HepG2 (cell line): ENCODE measurements at regions not wholly inside any gene's neighbourhood (a gene's known extent, or its start where the extent isn't known, plus 50 kb on each side); places are given as distances from the start of the nearest gene placed in this dataset.

ENCODE experiments used
- ATAC-seq: fragments of 200-7000 bp; cut with Tn5 transposase; 3 replicates; pipeline ENCODE4 v1.9.1; 2020; ENCODE audit warnings: mild to moderate bottlenecking, moderate library complexity
- BruUV-seq: library from RNA; stranded (reverse); fragments of 400-500 nt; replicated peaks from 2 replicates; lab custom pipeline; 2021; lab: Mats Ljungman, UMichigan
- CTCF ChIA-PET: fragments of 300-600 bp; formaldehyde crosslinking; extraction: SDS; loops from one replicate; lab custom pipeline; 2021; ENCODE audit warnings: low total read pairs, inconsistent platforms, low intra/inter-chr PET ratio; lab: Yijun Ruan, JAX
- POLR2A ChIA-PET: fragments of 350-600 bp; sonication (Branson Sonifier 250); formaldehyde crosslinking; loops from one replicate; lab custom pipeline; 2020; ENCODE audit warnings: antibody characterized with exemption, inconsistent platforms; lab: Yijun Ruan, JAX
- DNase-seq: peaks from one replicate; pipeline ENCODE4 v3.0.0-alpha.2; 2015; ENCODE audit warnings: low spot score
- FAIRE-seq: peaks from 3 replicates; lab custom pipeline; 2011; peaks lifted over from hg19 to GRCh38; lab: Jason Lieb, UNC
- H2AFZ ChIP-seq: one replicate; pipeline ENCODE4 v1.6.1; 2011; ENCODE audit warnings: low read length, inconsistent platforms
- H3K27ac ChIP-seq: fragments of 300-600 bp; 3 replicates; pipeline ENCODE4 v1.8.0; 2011; ENCODE audit warnings: mixed run types, mild to moderate bottlenecking, mixed read lengths, low read length, inconsistent platforms; ENCODE audit not compliant: insufficient read depth; ENCODE audit errors: extremely low read length
- H3K27me3 ChIP-seq, 2 experiments: fragments of 200-600 bp in 1 of 2; 2 replicates in 1 of 2; 3 replicates in 1 of 2; pipeline versions ENCODE4 v1.6.0 to v1.8.0; 2011; ENCODE audit warnings: low read length in 2 of 2, mild to moderate bottlenecking in 2 of 2, moderate library complexity in 2 of 2, inconsistent platforms in 1 of 2; ENCODE audit not compliant: insufficient read depth in 2 of 2, control insufficient read depth in 1 of 2
- H3K36me3 ChIP-seq, 2 experiments: fragments of 200-600 bp in 1 of 2; replicated peaks in 1 of 2; 2 replicates in 1 of 2; 3 replicates in 1 of 2; pipeline versions ENCODE4 v1.5.1 to v1.8.0; 2011; ENCODE audit warnings: low read length in 2 of 2, inconsistent platforms in 1 of 2; ENCODE audit not compliant: insufficient read depth in 2 of 2, control insufficient read depth in 1 of 2
- H3K4me1 ChIP-seq: 2 replicates; pipeline ENCODE4 v1.5.1; 2012; ENCODE audit warnings: low read length, inconsistent platforms; ENCODE audit not compliant: insufficient read depth
- H3K4me2 ChIP-seq: 2 replicates; pipeline ENCODE4 v1.6.0; 2011; ENCODE audit warnings: low read depth, low read length, inconsistent platforms
- H3K4me3 ChIP-seq, 3 experiments: fragments of 200-600 bp in 1 of 3; sonication (generic), shearing (Covaris generic) in 1 of 3; replicated peaks in 1 of 3; 2 replicates each; pipeline ENCODE4 v1.5.1; 2011 to 2016; ENCODE audit warnings: low read length in 3 of 3, inconsistent platforms in 2 of 3, low read depth in 2 of 3, mild to moderate bottlenecking in 2 of 3, control low read depth in 1 of 3, mixed read lengths in 1 of 3; ENCODE audit not compliant: insufficient read depth in 1 of 3
- H3K79me2 ChIP-seq: one replicate; pipeline ENCODE4 v1.6.1; 2011; ENCODE audit warnings: low read length, inconsistent platforms; ENCODE audit not compliant: insufficient read depth
- H3K9ac ChIP-seq: 2 replicates; pipeline ENCODE4 v1.6.0; 2011; ENCODE audit warnings: mild to moderate bottlenecking, low read depth, low read length, inconsistent platforms; ENCODE audit not compliant: insufficient read depth
- H3K9me3 ChIP-seq: 2 replicates; pipeline ENCODE4 v1.5.1; 2012; ENCODE audit warnings: mild to moderate bottlenecking, low read length
- H4K20me1 ChIP-seq: 2 replicates; pipeline ENCODE4 v1.6.0; 2011; ENCODE audit warnings: inconsistent platforms, mild to moderate bottlenecking, low read length, moderate library complexity; ENCODE audit not compliant: insufficient read depth
- ATF4 ChIP-seq, 2 experiments: fragments of 450-650 bp in 1 of 2; sonication (generic) in 1 of 2; formaldehyde crosslinking; IDR thresholded peaks; 2 replicates each; pipeline versions ENCODE4 v1.5.0 to v1.8.0; 2020 to 2022; ENCODE audit warnings: mild to moderate bottlenecking in 1 of 2, missing genetic modification reagents in 1 of 2
- FOXP4 ChIP-seq: sonication (generic); formaldehyde crosslinking; IDR thresholded peaks from 2 replicates; pipeline ENCODE4 v1.4.0; 2020; ENCODE audit warnings: missing genetic modification reagents
- HOXA9 ChIP-seq: sonication (generic); formaldehyde crosslinking; IDR thresholded peaks from 2 replicates; pipeline ENCODE4 v1.8.1; 2022; ENCODE audit warnings: missing genetic modification reagents, mild to moderate bottlenecking, moderate library complexity, borderline replicate concordance
- KLF9 ChIP-seq: IDR thresholded peaks from 2 replicates; pipeline ENCODE4 v1.6.1; 2016; ENCODE audit warnings: low read depth
- WGBS: methylation state at CpG from one replicate; pipeline ENCODE4 v1.1.6; 2017; ENCODE audit warnings: low lambda C conversion rate; 5-methylcytosine and 5-hydroxymethylcytosine counted together
- in situ Hi-C: cut with HindIII; loops from 2 replicates; pipeline ENCODE4 v1.10.0; 2017; ENCODE audit warnings: low pct_unique_long_range_greater_than_20kb; ENCODE audit not compliant: extremely low pct_ligation_motif_present
- intact Hi-C: fragments of 100-400 bp; cut with micrococcal nuclease; formaldehyde crosslinking; loops from one replicate; pipeline ENCODE4 v1.10.0; 2022; ENCODE audit not compliant: unreplicated experiment

DNA sequence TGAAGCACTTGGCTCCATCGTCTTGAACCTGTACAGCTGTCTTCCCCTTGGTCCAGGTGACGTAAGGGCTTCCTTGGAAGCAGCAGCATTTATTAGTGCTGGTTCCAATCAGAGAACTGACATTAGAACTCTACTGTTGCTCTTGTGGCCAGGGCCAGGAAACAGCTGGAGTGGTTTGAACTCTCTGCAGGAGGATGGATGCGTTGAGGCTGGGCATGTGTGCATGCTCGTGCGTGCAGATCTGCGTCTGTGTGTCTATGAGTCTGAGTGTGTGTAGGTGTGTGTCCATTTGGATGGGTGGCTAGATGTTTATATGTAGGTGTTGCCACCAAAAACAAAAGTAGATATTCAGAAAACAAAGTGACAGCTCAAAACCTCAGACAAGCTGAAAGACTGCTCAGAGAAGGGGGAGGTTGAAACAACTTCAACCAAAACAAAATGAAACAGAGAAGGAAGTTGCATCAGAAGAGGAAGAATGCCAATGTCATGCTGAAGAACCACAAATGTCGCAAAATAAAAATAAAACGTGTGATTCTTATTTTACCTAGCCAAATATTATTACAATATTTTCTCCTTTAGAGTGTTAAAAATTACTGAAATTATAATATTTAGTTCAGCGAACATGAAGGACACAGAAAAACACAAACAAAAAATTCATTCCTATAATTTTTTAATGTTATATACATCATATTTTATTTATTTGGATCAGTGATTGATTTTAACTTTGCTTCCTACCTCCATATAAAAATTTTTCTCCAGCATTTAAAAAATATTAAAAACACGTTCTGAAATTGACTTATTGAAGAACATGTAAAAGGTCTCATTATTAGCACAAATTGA is 96.1 kb upstream of the MKLN1 start:
- Histone ChIP-seq H3K4me1 (peaks cover 16% of the 10 kb centered on the region), H4K20me1 (no peaks in the 10 kb centered on the region), H3K27me3 (0 out of 5 replicates have a peak, but pooled peaks cover 0 to 5% of the 10 kb centered on the region in 2 experiments), H2AFZ (no peak overlapping the region), H3K9ac (no peak overlapping the region), H3K4me3 (no peak overlapping the region), H3K9me3 (no peaks in the 10 kb centered on the region), H3K79me2 (no peaks in the 10 kb centered on the region), H3K36me3 (no peaks in the 10 kb centered on the region), H3K27ac (no peak overlapping the region), H3K4me2 (no peak overlapping the region)
- intact Hi-C loops (no loop called here), in situ Hi-C loops (no loop called here)
- DNase-seq (no peak), ATAC-seq (no peak), FAIRE-seq (no peak)
- WGBS = 69% methylated on average over 10 of the region's 10 CpGs
- CTCF ChIA-PET = no interaction called here
- TF ChIP-seq ATF4 (CRISPR knock-in tag; IDR thresholded peaks at IDR 0.05) (peak in 1 of 2 experiments; percentile 70; a peak in 2 of 4 replicates), KLF9 (CRISPR knock-in tag) (no peak), FOXP4 (CRISPR knock-in tag) (no peak), HOXA9 (no peak)
- BruUV-seq = no TSS peak
- POLR2A ChIA-PET = no interaction called here
